Panc1 (cell line): ENCODE measurements at regions not wholly inside any gene's neighbourhood (a gene's known extent, or its start where the extent isn't known, plus 50 kb on each side); places are given as distances from the start of the nearest gene placed in this dataset.
A peak's percentile ranks its signal among the peaks of the same experiment; 100 is the strongest.

Source experiments
- POLR2AphosphoS5 ChIP-seq: IDR thresholded peaks from 2 replicates; pipeline ENCODE4 v1.6.1; 2012; ENCODE audit warnings: mild to moderate bottlenecking, low read depth, low read length, moderate library complexity
- TCF7L2 ChIP-seq: IDR thresholded peaks from 2 replicates; pipeline ENCODE4 v1.6.1; 2011; ENCODE audit warnings: mild to moderate bottlenecking, low read depth, low read length, inconsistent platforms
- TF ChIP-seq, protein P1 (sequence below), 2 experiments: IDR thresholded peaks; 2 replicates each; pipeline ENCODE4 v1.6.1; 2011 to 2012; ENCODE audit warnings: low read depth in 2 of 2, control low read depth in 1 of 2, low read length in 1 of 2, mild to moderate bottlenecking in 1 of 2, moderate library complexity in 1 of 2; ENCODE audit not compliant: insufficient read depth in 1 of 2
- TF ChIP-seq, protein P2 (sequence below): fragments of 450-650 bp; IDR thresholded peaks from 2 replicates; pipeline ENCODE4 v1.5.1; 2017; ENCODE audit warnings: mild to moderate bottlenecking

DNA sequence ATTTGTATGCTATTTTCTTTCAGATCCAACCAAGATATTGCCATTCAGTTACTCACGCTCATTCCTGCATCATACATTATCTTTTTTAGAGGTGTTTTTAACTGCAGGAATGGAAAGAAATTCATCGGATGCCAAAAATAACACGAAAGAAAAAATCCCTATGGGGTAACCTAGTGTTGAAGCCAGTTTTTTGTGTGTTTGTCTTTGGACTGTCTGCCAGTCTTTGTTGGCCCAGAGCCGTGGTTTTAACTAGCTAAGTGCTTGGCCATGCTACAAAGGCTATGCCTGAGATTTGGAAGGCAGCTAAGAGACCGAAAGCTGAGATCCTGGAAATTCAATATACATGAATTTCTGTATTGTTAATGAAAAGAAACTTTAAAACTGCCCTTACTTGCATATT, 309.8 kb upstream of the CNTN5 start:
- TF ChIP-seq, protein P1, sequence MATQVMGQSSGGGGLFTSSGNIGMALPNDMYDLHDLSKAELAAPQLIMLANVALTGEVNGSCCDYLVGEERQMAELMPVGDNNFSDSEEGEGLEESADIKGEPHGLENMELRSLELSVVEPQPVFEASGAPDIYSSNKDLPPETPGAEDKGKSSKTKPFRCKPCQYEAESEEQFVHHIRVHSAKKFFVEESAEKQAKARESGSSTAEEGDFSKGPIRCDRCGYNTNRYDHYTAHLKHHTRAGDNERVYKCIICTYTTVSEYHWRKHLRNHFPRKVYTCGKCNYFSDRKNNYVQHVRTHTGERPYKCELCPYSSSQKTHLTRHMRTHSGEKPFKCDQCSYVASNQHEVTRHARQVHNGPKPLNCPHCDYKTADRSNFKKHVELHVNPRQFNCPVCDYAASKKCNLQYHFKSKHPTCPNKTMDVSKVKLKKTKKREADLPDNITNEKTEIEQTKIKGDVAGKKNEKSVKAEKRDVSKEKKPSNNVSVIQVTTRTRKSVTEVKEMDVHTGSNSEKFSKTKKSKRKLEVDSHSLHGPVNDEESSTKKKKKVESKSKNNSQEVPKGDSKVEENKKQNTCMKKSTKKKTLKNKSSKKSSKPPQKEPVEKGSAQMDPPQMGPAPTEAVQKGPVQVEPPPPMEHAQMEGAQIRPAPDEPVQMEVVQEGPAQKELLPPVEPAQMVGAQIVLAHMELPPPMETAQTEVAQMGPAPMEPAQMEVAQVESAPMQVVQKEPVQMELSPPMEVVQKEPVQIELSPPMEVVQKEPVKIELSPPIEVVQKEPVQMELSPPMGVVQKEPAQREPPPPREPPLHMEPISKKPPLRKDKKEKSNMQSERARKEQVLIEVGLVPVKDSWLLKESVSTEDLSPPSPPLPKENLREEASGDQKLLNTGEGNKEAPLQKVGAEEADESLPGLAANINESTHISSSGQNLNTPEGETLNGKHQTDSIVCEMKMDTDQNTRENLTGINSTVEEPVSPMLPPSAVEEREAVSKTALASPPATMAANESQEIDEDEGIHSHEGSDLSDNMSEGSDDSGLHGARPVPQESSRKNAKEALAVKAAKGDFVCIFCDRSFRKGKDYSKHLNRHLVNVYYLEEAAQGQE (IDR thresholded peaks at IDR 0.05; ENCODE audit: insufficient read depth in 1 of 2, low read depth in 2 of 2, low read length in 1 of 2) = no peak
- no peak for TF ChIP-seq POLR2AphosphoS5
- TF ChIP-seq, protein P2, sequence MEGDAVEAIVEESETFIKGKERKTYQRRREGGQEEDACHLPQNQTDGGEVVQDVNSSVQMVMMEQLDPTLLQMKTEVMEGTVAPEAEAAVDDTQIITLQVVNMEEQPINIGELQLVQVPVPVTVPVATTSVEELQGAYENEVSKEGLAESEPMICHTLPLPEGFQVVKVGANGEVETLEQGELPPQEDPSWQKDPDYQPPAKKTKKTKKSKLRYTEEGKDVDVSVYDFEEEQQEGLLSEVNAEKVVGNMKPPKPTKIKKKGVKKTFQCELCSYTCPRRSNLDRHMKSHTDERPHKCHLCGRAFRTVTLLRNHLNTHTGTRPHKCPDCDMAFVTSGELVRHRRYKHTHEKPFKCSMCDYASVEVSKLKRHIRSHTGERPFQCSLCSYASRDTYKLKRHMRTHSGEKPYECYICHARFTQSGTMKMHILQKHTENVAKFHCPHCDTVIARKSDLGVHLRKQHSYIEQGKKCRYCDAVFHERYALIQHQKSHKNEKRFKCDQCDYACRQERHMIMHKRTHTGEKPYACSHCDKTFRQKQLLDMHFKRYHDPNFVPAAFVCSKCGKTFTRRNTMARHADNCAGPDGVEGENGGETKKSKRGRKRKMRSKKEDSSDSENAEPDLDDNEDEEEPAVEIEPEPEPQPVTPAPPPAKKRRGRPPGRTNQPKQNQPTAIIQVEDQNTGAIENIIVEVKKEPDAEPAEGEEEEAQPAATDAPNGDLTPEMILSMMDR = no peak
- peak; percentile 44; the same call in 1 of the 2 replicates for TF ChIP-seq TCF7L2
